ENCODE measurements at regions not wholly inside any gene's neighbourhood (a gene's known extent, or its start where the extent isn't known, plus 50 kb on each side); places are given as distances from the start of the nearest gene placed in this dataset.
A peak's percentile ranks its signal among the peaks of the same experiment; 100 is the strongest.

DNA sequence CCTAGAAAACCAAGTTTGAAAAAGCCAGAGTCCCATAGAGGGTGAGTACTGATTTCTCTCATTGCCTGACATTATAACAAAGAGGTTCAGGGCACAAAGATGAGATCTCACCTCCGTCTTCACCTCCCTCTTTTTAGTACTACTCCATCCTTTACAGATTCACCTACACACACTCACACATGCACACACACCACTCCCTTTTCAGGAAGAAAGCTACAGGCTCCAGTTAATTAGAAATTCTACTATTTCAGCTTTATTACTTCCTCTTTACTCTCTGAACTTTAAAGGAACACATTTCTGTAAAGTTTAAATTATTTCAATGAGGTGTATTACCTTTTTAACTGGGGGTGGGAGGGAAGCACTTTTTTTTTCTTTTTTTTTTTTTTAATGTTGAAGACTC is 59.6 kb upstream of the PRDX6 start:
- no peak for TF ChIP-seq CTCF (IDR thresholded peaks at IDR 0.05)
- Mint-ChIP-seq H3K27me3 (ENCODE audit: low read depth) (no peaks in the 10 kb centered on the region), H3K36me3 (ENCODE audit: low read depth) (peaks cover 3% of the 10 kb centered on the region), H3K4me1 (ENCODE audit: low read depth) (peaks cover 5% of the 10 kb centered on the region), H3K4me3 (ENCODE audit: unreplicated experiment) (no peak overlapping the region), H3K27ac (ENCODE audit: unreplicated experiment) (no peak overlapping the region), H3K9me3 (ENCODE audit: low read depth) (no peaks in the 10 kb centered on the region)
- DNase-seq (ENCODE audit: low spot score), result no peak

- no peak for DNase-seq (ENCODE audit: low spot score)
Measured at GRCh38 chr1:173418107-173418985, 58.8 kb upstream of the PRDX6 start.

DNA sequence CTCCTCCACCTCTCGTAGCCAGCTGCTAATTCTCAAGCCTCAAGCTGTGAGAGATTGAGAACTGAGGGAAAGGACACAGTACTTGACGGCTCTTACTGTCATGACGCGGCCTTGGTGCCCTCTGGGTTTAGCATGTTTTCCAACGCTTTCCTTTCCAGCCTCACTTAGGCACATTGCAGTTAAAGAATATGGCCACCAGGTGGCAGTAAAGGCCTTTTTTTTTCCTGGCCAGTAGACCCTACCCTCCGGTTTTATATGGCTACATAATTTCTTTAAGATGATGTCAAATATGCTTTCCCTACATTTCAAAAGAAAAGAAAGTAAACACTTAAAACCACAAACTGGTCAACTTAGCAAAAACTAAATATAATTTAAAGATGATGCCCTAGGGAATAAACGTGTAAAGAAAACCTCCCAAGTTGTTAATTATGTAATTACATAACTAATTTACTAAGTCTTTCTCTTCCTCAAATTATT is 56.8 kb upstream of the PRDX6 start:
- DNase-seq (ENCODE audit: low spot score), result no peak
- no peak overlapping the region for H3K4me3 Mint-ChIP-seq (ENCODE audit: unreplicated experiment)
- H3K9me3 Mint-ChIP-seq (ENCODE audit: low read depth), result no peaks in the 10 kb centered on the region
- H3K4me1 Mint-ChIP-seq (ENCODE audit: low read depth), result peaks cover 12% of the 10 kb centered on the region
- no peaks in the 10 kb centered on the region for H3K27me3 Mint-ChIP-seq (ENCODE audit: low read depth)
- peak; percentile 98 for TF ChIP-seq CTCF (IDR thresholded peaks at IDR 0.05)
- H3K27ac Mint-ChIP-seq (ENCODE audit: unreplicated experiment), result no peak overlapping the region
- H3K36me3 Mint-ChIP-seq (ENCODE audit: low read depth), result peaks cover 3% of the 10 kb centered on the region

More at GRCh38 chr1:173418107-173418985, 58.8 kb upstream of the PRDX6 start:
- no peaks in the 10 kb centered on the region for H3K9me3 Mint-ChIP-seq (ENCODE audit: low read depth)
- H3K27me3 Mint-ChIP-seq (ENCODE audit: low read depth), result no peaks in the 10 kb centered on the region
- H3K4me3 Mint-ChIP-seq (ENCODE audit: unreplicated experiment), result no peak overlapping the region
- no peak overlapping the region for H3K27ac Mint-ChIP-seq (ENCODE audit: unreplicated experiment)
- H3K36me3 Mint-ChIP-seq (ENCODE audit: low read depth), result peaks cover 3% of the 10 kb centered on the region
- H3K4me1 Mint-ChIP-seq (ENCODE audit: low read depth), result peaks cover 5% of the 10 kb centered on the region
- no peak for TF ChIP-seq CTCF (IDR thresholded peaks at IDR 0.05)

DNA sequence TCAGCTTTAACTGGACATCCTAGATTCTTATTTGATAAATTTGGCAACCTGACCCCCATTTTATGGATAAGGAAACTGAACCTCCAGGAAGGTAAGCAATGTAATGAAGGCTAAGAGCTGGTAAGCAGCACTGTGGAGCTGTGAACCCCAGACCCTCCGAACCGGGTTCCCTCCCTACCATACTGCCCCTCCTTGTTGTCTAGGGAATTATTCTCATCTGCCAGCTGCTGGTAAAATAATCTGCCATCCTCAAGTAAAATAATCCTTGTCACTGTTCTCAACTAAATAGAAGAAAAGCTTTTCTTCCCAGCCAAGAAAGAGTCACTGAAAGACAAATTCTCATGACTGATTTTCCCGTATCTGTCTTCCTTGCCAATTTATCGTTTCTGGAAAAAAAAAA is 55.8 kb upstream of the PRDX6 start:
- Mint-ChIP-seq H3K36me3 (ENCODE audit: low read depth) (no peaks in the 10 kb centered on the region), H3K9me3 (ENCODE audit: low read depth) (no peaks in the 10 kb centered on the region), H3K4me3 (ENCODE audit: unreplicated experiment) (no peak overlapping the region), H3K27me3 (ENCODE audit: low read depth) (no peaks in the 10 kb centered on the region), H3K4me1 (ENCODE audit: low read depth) (peaks cover 14% of the 10 kb centered on the region), H3K27ac (ENCODE audit: unreplicated experiment) (no peak overlapping the region)
- TF ChIP-seq CTCF (IDR thresholded peaks at IDR 0.05), result no peak
- no peak for DNase-seq (ENCODE audit: low spot score)

DNA sequence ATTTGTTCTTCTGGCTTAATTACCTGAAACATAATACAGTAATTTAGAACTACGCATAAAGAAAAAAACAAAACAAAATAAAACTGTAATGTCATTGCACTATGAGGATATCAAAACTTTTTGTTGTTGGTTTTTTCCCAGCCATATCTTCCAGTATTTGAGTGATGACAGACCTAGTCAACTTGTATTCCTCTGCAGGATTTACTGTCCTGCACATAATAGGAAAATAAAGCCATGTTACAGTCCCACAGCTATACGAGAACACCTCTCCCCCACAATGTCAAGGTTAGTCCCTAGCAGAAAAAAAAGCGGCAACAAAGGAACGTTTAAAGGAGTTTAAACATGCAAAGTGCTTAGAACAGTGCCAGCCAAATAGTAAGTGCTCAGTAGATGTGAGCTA is 55.3 kb upstream of the PRDX6 start:
- Mint-ChIP-seq H3K4me3 (ENCODE audit: unreplicated experiment) (no peak overlapping the region), H3K27me3 (ENCODE audit: low read depth) (no peaks in the 10 kb centered on the region), H3K27ac (ENCODE audit: unreplicated experiment) (no peak overlapping the region), H3K4me1 (ENCODE audit: low read depth) (peaks cover 14% of the 10 kb centered on the region), H3K36me3 (ENCODE audit: low read depth) (no peaks in the 10 kb centered on the region), H3K9me3 (ENCODE audit: low read depth) (no peaks in the 10 kb centered on the region)
- DNase-seq (ENCODE audit: low spot score), result no peak
- no peak for TF ChIP-seq CTCF (IDR thresholded peaks at IDR 0.05)
